Glutamatergic neuron (in vitro differentiated cells): ENCODE measurements at regions not wholly inside any gene's neighbourhood (a gene's known extent, or its start where the extent isn't known, plus 50 kb on each side); places are given as distances from the start of the nearest gene placed in this dataset.

Experiments used
- DNase-seq: peaks from one replicate; pipeline ENCODE4 v3.0.0; 2022
- H3K27ac Mint-ChIP-seq: one replicate; pipeline ENCODE4 v1.8.0; 2020; ENCODE audit warnings: mild to moderate bottlenecking, mixed read lengths, inconsistent platforms; ENCODE audit not compliant: unreplicated experiment
- H3K27me3 Mint-ChIP-seq: one replicate; pipeline ENCODE4 v1.8.0; 2020; ENCODE audit warnings: mild to moderate bottlenecking, moderate library complexity, mixed read lengths, inconsistent platforms; ENCODE audit not compliant: unreplicated experiment
- H3K36me3 Mint-ChIP-seq: one replicate; pipeline ENCODE4 v1.8.0; 2020; ENCODE audit warnings: mild to moderate bottlenecking, mixed read lengths, inconsistent platforms; ENCODE audit not compliant: unreplicated experiment
- H3K4me1 Mint-ChIP-seq: one replicate; pipeline ENCODE4 v1.8.0; 2020; ENCODE audit warnings: mild to moderate bottlenecking, low read depth, mixed read lengths, inconsistent platforms; ENCODE audit not compliant: unreplicated experiment
- H3K4me3 Mint-ChIP-seq: one replicate; pipeline ENCODE4 v1.8.0; 2020; ENCODE audit warnings: mild to moderate bottlenecking, mixed read lengths, inconsistent platforms; ENCODE audit not compliant: unreplicated experiment
- H3K9me3 Mint-ChIP-seq: one replicate; pipeline ENCODE4 v1.8.0; 2020; ENCODE audit warnings: mild to moderate bottlenecking, moderate library complexity, mixed read lengths, inconsistent platforms; ENCODE audit not compliant: unreplicated experiment
- CTCF ChIP-seq: fragments of 200-600 bp; sonication (generic); IDR thresholded peaks from one replicate; pipeline ENCODE4 v1.5.0; 2021; ENCODE audit not compliant: partially characterized antibody, unreplicated experiment

- Mint-ChIP-seq H3K4me3 (peak overlapping the region; percentile 43), H3K36me3 (peaks cover 15% of the 10 kb centered on the region), H3K4me1 (peaks cover 10% of the 10 kb centered on the region), H3K27me3 (peaks cover 5% of the 10 kb centered on the region), H3K9me3 (peaks cover 7% of the 10 kb centered on the region), H3K27ac (peak overlapping the region; percentile 63)
- no peak for TF ChIP-seq CTCF
- no peak for DNase-seq
Observed at GRCh38 chr7:46534664-46535588, 613.9 kb upstream of the IGFBP3 start.

- Mint-ChIP-seq H3K9me3 (peaks cover 7% of the 10 kb centered on the region), H3K4me1 (peaks cover 10% of the 10 kb centered on the region), H3K36me3 (peaks cover 16% of the 10 kb centered on the region), H3K4me3 (no peak overlapping the region), H3K27ac (no peak overlapping the region), H3K27me3 (peaks cover 5% of the 10 kb centered on the region)
- no peak for TF ChIP-seq CTCF
- no peak for DNase-seq
Observed at GRCh38 chr7:46533946-46534345, 612.9 kb upstream of the IGFBP3 start.

- Mint-ChIP-seq H3K36me3 (peaks cover 23% of the 10 kb centered on the region), H3K4me3 (no peak overlapping the region), H3K27ac (no peak overlapping the region), H3K27me3 (peaks cover 5% of the 10 kb centered on the region), H3K9me3 (peaks cover 7% of the 10 kb centered on the region), H3K4me1 (peaks cover 10% of the 10 kb centered on the region)
- no peak for TF ChIP-seq CTCF
- no peak for DNase-seq
Observed at GRCh38 chr7:46532571-46532970, 611.5 kb upstream of the IGFBP3 start.

- Mint-ChIP-seq H3K4me1 (peaks cover 7% of the 10 kb centered on the region), H3K9me3 (peaks cover 1% of the 10 kb centered on the region)
- no peak for TF ChIP-seq CTCF
Observed at GRCh38 chr7:46530081-46530750, 609.1 kb upstream of the IGFBP3 start.

GRCh38 chr7:46527360-46527759 is 606.3 kb upstream of the IGFBP3 start:
- peaks cover 12% of the 10 kb centered on the region for H3K36me3 Mint-ChIP-seq
- H3K4me3 Mint-ChIP-seq: no peak overlapping the region
- peaks cover 1% of the 10 kb centered on the region for H3K9me3 Mint-ChIP-seq
- no peak for TF ChIP-seq CTCF
- DNase-seq: no peak
- no peak overlapping the region for H3K27ac Mint-ChIP-seq
- H3K4me1 Mint-ChIP-seq: no peaks in the 10 kb centered on the region
- no peaks in the 10 kb centered on the region for H3K27me3 Mint-ChIP-seq

More at GRCh38 chr7:46530081-46530750, 609.1 kb upstream of the IGFBP3 start:
- no peak for DNase-seq
- H3K27ac Mint-ChIP-seq: no peak overlapping the region
- H3K36me3 Mint-ChIP-seq: peaks cover 12% of the 10 kb centered on the region
- H3K27me3 Mint-ChIP-seq: peaks cover under 1% of the 10 kb centered on the region
- H3K4me3 Mint-ChIP-seq: no peak overlapping the region
